ENCODE measurements at regions not wholly inside any gene's neighbourhood (a gene's known extent, or its start where the extent isn't known, plus 50 kb on each side); places are given as distances from the start of the nearest gene placed in this dataset.

- no peak for FAIRE-seq
- TF ChIP-seq CTCF (IDR thresholded peaks at IDR 0.05; ENCODE audit: insufficient read depth, missing control alignments), result no peak
- no peak for DNase-seq (ENCODE audit: insufficient read length, low spot score)
Observed at GRCh38 chr12:91852634-91853033, 293.0 kb downstream of the BTG1 start.

GRCh38 chr12:91851741-91852477, 293.7 kb downstream of the BTG1 start:
- no peak for TF ChIP-seq CTCF (IDR thresholded peaks at IDR 0.05; ENCODE audit: insufficient read depth, missing control alignments)
- FAIRE-seq (no peak), DNase-seq (ENCODE audit: insufficient read length, low spot score) (no peak)

GRCh38 chr12:91846466-91847055, 299.1 kb downstream of the BTG1 start:
- no peak for DNase-seq (ENCODE audit: insufficient read length, low spot score)
- TF ChIP-seq CTCF (IDR thresholded peaks at IDR 0.05; ENCODE audit: insufficient read depth, missing control alignments), result no peak
- FAIRE-seq, result no peak

- FAIRE-seq (no peak), DNase-seq (ENCODE audit: insufficient read length, low spot score) (no peak)
- TF ChIP-seq CTCF (IDR thresholded peaks at IDR 0.05; ENCODE audit: insufficient read depth, missing control alignments), result no peak
Observed at GRCh38 chr12:91845365-91845764, 300.3 kb downstream of the BTG1 start.

GRCh38 chr12:91841822-91842221, 303.8 kb downstream of the BTG1 start:
- no peak for DNase-seq (ENCODE audit: insufficient read length, low spot score)
- FAIRE-seq, result no peak
- TF ChIP-seq CTCF (IDR thresholded peaks at IDR 0.05; ENCODE audit: insufficient read depth, missing control alignments), result no peak

- FAIRE-seq (no peak), DNase-seq (ENCODE audit: insufficient read length, low spot score) (no peak)
- TF ChIP-seq CTCF (IDR thresholded peaks at IDR 0.05; ENCODE audit: insufficient read depth, missing control alignments), result no peak
Observed at GRCh38 chr12:91836696-91837095, 308.9 kb downstream of the BTG1 start.

GRCh38 chr12:91836264-91836663, 309.4 kb downstream of the BTG1 start:
- FAIRE-seq (no peak), DNase-seq (ENCODE audit: insufficient read length, low spot score) (no peak)
- no peak for TF ChIP-seq CTCF (IDR thresholded peaks at IDR 0.05; ENCODE audit: insufficient read depth, missing control alignments)

All from D721Med (cell line).